T follicular helper cell (primary cell): ENCODE measurements at regions not wholly inside any gene's neighbourhood (a gene's known extent, or its start where the extent isn't known, plus 50 kb on each side); places are given as distances from the start of the nearest gene placed in this dataset.
"Not testable (repeated sequence)": the region's sequence is repeated elsewhere in the genome, so short reads cannot be mapped to it uniquely, and the experiment has no call there.

ENCODE experiments used
- DNase-seq: peaks from one replicate; pipeline ENCODE4 v3.0.0-alpha.2; 2020; ENCODE audit warnings: low read depth

DNA sequence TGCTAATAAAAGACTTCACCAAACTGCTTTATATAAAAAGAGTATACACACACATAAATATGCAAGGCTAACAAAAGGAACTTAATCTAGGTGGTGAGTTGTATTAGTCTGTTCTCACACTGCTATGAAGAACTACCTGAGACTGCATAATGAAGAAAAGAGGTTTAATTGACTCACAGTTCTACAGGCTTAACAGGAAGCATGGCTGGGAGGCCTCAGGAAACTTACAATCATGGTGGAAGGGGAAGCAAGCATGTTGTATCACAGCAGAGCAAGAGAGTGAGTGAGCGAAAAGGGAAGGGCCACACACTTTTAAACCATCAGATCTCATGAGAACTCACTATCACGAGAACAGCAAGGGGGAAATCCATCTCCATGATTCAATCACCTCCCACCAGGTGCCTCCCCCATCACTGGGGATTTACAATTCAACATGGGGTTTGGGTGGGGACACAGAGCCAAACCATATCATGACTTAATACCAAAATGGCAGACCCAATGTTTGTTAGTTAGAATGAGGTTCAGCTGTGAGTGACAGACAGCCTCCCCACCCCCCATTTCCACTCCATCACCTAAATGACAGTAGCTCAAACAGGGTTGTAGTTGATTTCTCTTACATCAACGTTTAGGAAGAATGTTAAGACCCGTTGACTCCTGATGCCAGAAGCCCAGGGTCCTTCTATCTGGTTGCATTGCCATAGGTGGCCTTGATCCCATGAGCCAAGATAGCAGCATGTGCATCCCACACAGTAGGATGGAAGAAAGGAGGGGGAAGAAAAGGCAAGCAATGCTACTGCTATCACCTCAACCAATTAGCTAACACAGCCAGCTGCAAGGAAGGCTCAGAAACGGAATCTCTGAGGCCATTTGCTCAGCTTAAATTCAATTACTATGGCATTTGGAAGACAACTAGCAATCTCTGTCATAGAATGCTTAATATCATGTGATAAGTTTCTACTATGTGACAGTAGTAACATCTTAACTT, 77.0 kb downstream of the CCDC71L start:
- no peak for DNase-seq

DNA sequence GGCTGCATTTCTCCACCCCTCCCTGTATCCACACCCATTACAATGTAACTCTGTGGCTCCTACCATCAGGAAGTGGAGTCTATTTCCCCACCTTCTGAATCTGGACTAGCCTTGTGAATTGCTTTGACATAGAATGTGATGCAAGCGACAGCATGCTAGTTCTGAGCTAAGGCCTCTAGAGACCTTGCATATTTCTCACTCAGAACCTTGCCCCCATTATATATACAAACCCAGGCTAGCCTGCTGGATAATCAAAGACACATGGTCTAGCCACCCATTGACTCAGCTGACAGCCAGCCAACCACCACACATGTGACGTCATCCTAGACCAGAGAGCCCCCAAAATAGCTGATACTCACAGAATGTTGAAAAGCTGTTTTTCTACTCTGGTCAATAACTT, 77.9 kb downstream of the CCDC71L start:
- no peak for DNase-seq

DNA sequence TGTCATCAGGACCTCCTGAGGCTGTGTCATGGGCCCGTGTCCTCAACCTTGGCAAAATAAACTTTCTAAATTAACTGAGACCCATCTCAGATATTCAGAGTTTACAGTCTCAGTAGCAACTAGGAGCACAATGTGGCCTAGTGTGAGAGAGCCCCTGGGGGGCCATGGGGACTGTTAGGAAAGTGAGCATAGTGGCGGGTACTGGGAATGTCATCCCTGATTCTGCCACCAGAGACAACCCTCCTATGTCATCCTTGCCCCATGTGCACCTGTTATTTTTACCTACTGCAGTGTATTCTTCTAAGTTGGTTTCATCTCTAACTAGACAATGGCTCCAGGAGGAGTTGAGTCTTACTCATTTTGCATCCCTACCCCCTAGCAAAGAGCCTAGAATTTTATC, 78.6 kb downstream of the CCDC71L start:
- DNase-seq, result no peak

DNA sequence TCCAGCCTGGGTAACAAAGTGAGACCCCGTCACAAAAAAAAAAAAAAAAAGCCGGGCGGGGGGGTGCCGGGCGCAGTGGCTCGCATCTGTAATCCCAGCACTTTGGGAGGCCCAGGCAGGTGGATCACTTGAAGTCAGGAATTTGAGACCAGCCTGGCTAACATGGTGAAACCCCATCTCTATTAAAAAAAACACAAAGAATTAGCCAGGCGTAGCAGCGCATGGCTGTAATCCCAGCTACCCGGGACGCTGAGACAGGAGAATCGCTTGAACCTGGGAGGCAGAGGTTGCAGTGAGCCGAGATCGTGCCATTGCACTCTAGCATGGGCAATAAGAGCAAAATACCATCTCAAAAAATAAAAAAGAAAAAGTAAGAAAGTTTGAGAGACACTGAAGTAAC, 81.9 kb downstream of the CCDC71L start:
- DNase-seq, result not testable (repeated sequence)

GRCh38 chr7:106575138-106575823, 85.7 kb downstream of the CCDC71L start:
- DNase-seq, result no peak

DNA sequence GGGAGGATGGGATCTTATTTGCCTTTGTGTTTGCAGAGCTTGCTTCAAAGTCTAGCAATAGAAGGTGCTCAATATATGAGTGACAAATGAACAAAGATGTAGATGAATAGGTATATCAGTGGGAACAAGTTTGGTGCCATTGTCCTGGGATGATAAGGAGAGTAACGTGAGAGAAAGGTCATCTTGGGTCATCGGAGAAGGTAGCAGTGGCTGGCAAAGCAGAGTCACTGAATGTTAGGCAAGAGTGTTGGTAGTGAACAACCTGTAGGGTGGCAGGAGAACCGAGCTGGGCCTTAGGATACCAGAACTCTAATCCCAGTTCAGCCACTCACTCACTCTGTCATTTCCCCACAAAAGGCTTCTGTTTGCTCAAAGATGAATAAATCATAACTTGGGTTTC, 87.2 kb downstream of the CCDC71L start:
- DNase-seq, result no peak

DNA sequence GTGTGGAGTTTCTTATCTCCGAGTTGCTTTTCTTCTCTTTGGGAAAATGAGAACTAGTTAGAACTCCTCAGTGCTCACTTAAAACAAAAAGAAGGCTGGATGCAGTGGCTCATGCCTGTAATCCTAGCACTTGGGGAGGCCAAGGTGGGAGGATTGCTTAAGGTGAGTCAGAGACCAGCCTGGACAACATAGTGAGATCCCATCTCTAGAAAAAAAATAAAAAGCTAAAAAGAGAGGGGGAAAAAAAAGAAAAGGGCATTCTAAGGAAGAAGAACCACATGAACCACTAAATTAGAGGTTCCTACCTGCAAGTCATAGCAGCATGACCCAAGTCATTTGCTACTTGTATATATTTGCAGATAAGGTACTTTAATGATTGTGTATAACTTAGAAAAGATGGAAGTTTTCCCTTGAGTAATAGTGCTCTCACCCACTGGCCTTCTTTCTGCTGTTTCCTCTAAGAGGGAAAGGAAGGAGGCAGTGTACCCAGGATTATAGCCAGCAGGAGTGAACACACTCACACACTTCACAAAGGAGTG, 87.8 kb downstream of the CCDC71L start:
- DNase-seq, result no peak

DNA sequence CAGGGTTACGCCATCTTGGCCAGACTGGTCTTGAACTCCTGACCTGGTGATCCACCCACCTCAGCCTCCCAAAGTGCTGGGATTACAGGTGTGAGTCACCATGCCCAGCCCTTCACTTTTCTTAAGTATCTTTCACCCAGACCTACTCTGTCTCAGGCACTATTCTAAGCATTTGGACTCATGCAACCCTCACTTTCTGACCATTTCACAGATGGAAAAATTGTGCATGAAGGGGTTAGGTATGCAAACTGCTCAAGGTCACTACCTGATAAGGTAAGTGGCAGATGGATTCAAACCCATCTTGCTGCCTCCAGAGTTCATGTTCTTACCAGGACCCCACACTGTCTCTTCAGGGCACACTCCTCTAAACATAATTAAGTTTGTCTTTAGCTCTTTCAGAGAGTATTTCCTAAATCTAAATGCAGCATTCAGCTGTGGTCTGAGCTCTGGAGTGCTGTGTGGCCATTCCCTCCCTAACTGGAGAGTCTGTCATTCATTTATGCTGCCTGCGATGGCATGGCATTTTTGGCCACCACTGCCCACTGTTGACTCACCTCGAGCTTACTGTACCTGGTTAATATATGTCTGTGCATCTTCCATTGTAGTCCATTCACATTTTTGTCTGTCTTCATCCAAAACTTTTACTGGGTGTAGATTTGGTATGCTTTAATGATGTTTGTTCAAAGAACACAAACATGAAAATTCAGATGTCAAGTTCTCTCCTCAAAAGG, 88.4 kb downstream of the CCDC71L start:
- no peak for DNase-seq

GRCh38 chr7:106571563-106571962, 89.4 kb downstream of the CCDC71L start:
- no peak for DNase-seq

- no peak for DNase-seq
These were observed 90.0 kb downstream of the CCDC71L start for GRCh38 chr7:106570948-106571418.

DNA sequence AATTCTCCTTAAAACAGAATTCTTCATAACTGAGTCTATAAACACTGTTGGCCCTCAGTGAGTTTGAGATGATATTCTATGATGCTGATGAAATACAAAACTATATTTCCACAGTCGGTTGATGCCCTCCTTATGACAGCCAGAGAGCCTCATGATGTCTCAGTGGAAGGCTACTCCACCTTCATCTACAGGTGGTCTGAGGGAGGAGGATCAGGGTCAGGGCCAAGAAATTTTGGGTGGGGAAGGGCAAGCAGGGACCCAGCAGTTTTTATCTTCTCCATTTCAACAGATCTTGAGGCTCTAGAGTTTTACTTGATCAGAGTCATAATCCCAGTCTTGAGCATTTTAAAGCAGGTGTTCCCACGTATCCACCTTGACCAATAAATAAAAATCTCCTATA, 90.8 kb downstream of the CCDC71L start:
- DNase-seq, result no peak

- DNase-seq, result no peak
These were observed 91.4 kb downstream of the CCDC71L start for GRCh38 chr7:106569500-106569929.

GRCh38 chr7:106568680-106569499, 92.1 kb downstream of the CCDC71L start:
- no peak for DNase-seq

GRCh38 chr7:106568002-106568679, 92.8 kb downstream of the CCDC71L start:
- no peak for DNase-seq

DNA sequence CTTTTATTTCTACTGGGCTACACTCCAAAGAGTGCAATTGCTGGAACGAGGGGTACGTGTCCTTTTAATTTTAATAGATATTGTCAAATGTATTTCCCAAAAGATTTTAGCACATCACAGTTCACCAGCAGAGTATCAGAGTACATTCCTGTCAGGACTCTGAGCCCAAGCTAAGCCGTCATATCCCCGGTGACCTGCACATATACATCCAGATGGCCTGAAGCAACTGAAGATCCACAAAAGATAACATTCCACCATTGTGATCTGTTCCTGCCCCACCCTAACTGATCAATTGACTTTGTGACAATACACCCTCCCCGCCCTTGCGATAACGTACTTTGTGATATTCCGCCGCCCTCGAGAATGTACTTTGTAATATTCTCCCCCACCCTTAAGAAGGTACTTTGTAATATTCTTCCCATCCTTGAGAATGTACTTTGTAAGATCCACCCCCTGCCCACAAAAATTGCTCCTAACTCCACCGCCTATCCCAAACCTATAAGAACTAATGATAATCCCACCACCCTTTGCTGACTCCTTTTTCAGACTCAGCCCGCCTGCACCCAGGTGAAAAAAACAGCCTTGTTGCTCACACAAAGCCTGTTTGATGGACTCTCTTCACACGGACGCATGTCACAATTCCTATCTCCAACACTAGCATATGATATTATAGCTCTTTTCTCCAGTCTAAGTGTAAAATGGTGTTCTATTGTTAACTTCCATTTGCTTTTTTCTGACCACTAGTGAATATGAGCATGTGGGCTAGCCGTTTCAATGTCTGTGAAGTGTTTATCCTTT, 93.6 kb downstream of the CCDC71L start:
- DNase-seq, result not testable (repeated sequence)

DNA sequence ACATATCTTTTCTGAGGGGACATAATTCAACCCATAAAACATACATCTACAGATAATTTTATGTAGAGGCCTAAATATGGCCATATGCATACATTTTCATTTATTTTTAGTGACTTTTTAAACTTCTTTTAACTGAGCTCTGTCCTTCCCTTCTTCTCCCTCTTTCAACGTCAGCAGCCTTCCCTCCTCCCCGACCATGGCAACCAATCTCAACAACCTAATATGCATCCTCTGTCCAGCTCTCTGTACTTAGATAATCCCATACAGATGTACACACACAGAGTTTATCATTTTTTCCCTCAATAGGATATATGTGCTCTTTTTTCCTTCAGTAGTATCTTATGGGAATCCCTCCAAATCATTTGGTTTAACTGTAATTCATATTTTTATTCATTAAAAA, 94.3 kb downstream of the CCDC71L start:
- no peak for DNase-seq

DNA sequence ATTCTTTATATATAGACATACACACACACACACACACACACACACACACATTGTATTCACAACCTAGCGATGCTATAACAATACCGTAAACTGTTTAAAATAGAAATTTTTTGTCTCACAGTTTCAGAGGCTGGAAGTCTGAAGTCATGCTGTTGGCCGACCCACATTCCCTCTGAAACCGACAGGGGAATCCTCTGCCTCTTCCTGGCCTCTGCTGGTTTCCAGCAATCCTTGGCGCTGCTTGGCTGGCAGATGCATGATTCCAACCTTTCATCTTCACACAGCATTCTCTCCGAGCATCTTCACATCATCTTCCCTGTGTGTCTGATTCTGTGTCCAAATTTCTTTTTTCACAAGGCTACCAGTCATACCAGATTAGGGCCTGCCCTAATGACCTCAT, 94.8 kb downstream of the CCDC71L start:
- DNase-seq, result no peak

DNA sequence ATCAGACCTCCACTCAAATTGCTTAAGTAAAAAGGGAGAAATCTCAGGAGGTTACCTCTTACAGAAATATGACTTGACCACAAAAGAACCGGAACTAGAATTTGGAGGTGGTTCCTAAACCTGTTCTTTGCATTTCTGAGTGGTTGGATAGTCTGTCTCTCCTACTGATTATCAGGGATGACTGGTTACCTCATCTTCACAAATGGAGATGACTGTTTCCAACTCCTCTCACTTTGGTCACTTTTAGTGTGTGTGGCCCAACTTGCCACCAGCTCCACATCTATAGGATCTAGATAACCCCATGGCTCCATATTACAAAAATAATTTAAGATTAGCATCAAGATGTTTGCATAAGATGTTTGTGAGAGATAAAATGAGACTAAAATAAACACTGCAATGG, 95.5 kb downstream of the CCDC71L start:
- no peak for DNase-seq

DNA sequence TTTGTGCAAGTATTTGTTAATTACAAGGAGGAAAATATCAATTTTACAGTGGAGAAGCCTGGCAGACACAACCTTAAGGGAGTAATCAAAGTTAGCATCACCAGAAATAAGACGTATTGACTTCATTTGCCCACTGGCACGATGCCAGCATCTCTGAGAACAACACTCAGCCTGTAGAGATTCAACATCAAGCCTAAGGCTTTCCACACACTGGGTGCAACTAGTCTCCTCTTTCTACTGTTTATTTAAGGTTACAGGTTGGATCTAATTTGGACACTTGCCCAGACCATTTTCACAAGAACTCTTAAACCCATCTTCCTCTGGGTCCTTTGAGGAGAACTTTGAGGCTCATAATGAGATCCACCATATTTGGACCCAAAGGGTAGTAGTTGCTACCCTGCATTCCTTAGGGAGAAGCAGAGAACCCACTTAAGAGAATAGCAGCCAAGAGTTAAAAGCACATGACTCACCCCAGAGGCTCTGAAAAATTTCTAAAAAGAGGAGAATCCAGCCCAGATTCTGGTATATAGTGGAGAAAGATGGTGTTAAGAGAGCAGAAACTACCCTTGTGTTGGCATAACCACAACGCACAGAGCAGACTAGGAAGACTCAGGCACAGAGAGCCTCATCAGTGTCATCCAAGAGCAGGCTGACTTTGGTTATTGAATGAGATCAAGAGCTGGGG, 97.3 kb downstream of the CCDC71L start:
- no peak for DNase-seq
